ENCODE measurements at regions not wholly inside any gene's neighbourhood (a gene's known extent, or its start where the extent isn't known, plus 50 kb on each side); places are given as distances from the start of the nearest gene placed in this dataset.

GRCh38 chr15:81948222-81948621, 97.6 kb downstream of the MEX3B start:
- no peak for TF ChIP-seq CTCF (IDR thresholded peaks at IDR 0.05; ENCODE audit: extremely low read depth in 1 of 2, insufficient read depth in 1 of 2, low read depth in 1 of 2, low read length in 2 of 2)
- no peak for TF ChIP-seq POLR2A (IDR thresholded peaks at IDR 0.05; ENCODE audit: low read depth, low read length)
- TF ChIP-seq JUN (IDR thresholded peaks at IDR 0.05; ENCODE audit: borderline replicate concordance, insufficient read depth, insufficient read length, low read depth): no peak
- TF ChIP-seq EZH2 (IDR thresholded peaks at IDR 0.05; ENCODE audit: borderline replicate concordance, low read depth, low read length, severe bottlenecking): no peak
- TF ChIP-seq POLR2AphosphoS5 (IDR thresholded peaks at IDR 0.05; ENCODE audit: insufficient read depth, low read depth, low read length): no peak
- no peak for TF ChIP-seq MAX (IDR thresholded peaks at IDR 0.05; ENCODE audit: insufficient read depth, insufficient read length)
